Gastrocnemius medialis (tissue), 4 donors: ENCODE measurements at regions not wholly inside any gene's neighbourhood (a gene's known extent, or its start where the extent isn't known, plus 50 kb on each side); places are given as distances from the start of the nearest gene placed in this dataset.
"Not testable (repeated sequence)": the region's sequence is repeated elsewhere in the genome, so short reads cannot be mapped to it uniquely, and the experiment has no call there.

Source experiments
- ATAC-seq, 2 donors: fragments of 150-250 bp; one replicate each; pipeline ENCODE4 v1.9.1; 2016
- DNase-seq, 2 donors: peaks; one replicate each; pipeline ENCODE4 v3.0.0-alpha.2; 2019
- H3K27ac ChIP-seq, 4 donors: fragments of 200-600 bp; sonication (generic); 1 replicate in 1 of 4; 2 replicates in 3 of 4; pipeline ENCODE4 v1.5.1; 2016 to 2018; ENCODE audit warnings: mild to moderate bottlenecking in 2 of 4, moderate library complexity in 1 of 4
- H3K27me3 ChIP-seq, 3 donors: fragments of 200-600 bp; sonication (generic) in 2 of 3; 1 replicate in 1 of 3; 2 replicates in 2 of 3; pipeline versions ENCODE4 v1.5.1 to v1.6.0; 2016 to 2019; ENCODE audit warnings: mild to moderate bottlenecking in 1 of 3, moderate library complexity in 1 of 3
- H3K36me3 ChIP-seq, 2 donors: fragments of 200-600 bp; sonication (generic) in 1 of 2; one replicate each; pipeline ENCODE4 v1.5.1; 2017 to 2018
- H3K4me1 ChIP-seq, 2 donors: fragments of 200-600 bp; sonication (generic) in 1 of 2; one replicate each; pipeline ENCODE4 v1.5.1; 2016 to 2017; ENCODE audit warnings: mild to moderate bottlenecking in 2 of 2
- H3K4me3 ChIP-seq, 4 donors: fragments of 200-600 bp; sonication (generic) in 3 of 4; 1 replicate in 1 of 4; 2 replicates in 3 of 4; pipeline ENCODE4 v1.5.1; 2016 to 2019; ENCODE audit warnings: mild to moderate bottlenecking in 2 of 4
- H3K9me3 ChIP-seq, 3 donors: fragments of 200-600 bp; sonication (generic) in 2 of 3; 1 replicate in 1 of 3; 2 replicates in 2 of 3; pipeline ENCODE4 v1.5.1; 2016 to 2019
- POLR2A ChIP-seq, 2 donors: fragments of 450-650 bp; IDR thresholded peaks; one replicate each; pipeline ENCODE4 v1.6.1; 2017; ENCODE audit warnings: antibody characterized with exemption in 2 of 2, mild to moderate bottlenecking in 2 of 2, moderate library complexity in 2 of 2
- in situ Hi-C, 4 donors: fragments of 200-750 bp; cut with MboI; loops; one replicate each; pipeline versions ENCODE4 v1.15.0 to v1.8.0; 2017; ENCODE audit warnings: low sequenced_read_pairs in 4 of 4
- intact Hi-C: fragments of 100-400 bp; cut with DNase I; formaldehyde crosslinking; loops from one replicate; pipeline ENCODE4 v1.15.1; 2023; ENCODE audit warnings: low total_unique reads
- TF ChIP-seq, protein P1 (sequence below), 5 experiments: fragments of 450-650 bp in 3 of 5; fragments of 200-600 bp in 2 of 5; sonication (generic) in 2 of 5; IDR thresholded peaks in 4 of 5; conservative IDR thresholded peaks in 1 of 5; 1 replicate in 4 of 5; 2 replicates in 1 of 5; pipeline ENCODE4 v1.5.1; 2016 to 2019; ENCODE audit warnings: antibody characterized with exemption in 5 of 5, mild to moderate bottlenecking in 3 of 5, moderate library complexity in 3 of 5

GRCh38 chr2:186940463-186940862, 91.5 kb upstream of the ZSWIM2 start:
- TF ChIP-seq, protein P1, sequence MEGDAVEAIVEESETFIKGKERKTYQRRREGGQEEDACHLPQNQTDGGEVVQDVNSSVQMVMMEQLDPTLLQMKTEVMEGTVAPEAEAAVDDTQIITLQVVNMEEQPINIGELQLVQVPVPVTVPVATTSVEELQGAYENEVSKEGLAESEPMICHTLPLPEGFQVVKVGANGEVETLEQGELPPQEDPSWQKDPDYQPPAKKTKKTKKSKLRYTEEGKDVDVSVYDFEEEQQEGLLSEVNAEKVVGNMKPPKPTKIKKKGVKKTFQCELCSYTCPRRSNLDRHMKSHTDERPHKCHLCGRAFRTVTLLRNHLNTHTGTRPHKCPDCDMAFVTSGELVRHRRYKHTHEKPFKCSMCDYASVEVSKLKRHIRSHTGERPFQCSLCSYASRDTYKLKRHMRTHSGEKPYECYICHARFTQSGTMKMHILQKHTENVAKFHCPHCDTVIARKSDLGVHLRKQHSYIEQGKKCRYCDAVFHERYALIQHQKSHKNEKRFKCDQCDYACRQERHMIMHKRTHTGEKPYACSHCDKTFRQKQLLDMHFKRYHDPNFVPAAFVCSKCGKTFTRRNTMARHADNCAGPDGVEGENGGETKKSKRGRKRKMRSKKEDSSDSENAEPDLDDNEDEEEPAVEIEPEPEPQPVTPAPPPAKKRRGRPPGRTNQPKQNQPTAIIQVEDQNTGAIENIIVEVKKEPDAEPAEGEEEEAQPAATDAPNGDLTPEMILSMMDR (IDR thresholded peaks at IDR 0.05 in 4 of 5, conservative IDR thresholded peaks at IDR 0.05 in 1 of 5), result no peak
- TF ChIP-seq POLR2A (IDR thresholded peaks at IDR 0.05), result no peak

DNA sequence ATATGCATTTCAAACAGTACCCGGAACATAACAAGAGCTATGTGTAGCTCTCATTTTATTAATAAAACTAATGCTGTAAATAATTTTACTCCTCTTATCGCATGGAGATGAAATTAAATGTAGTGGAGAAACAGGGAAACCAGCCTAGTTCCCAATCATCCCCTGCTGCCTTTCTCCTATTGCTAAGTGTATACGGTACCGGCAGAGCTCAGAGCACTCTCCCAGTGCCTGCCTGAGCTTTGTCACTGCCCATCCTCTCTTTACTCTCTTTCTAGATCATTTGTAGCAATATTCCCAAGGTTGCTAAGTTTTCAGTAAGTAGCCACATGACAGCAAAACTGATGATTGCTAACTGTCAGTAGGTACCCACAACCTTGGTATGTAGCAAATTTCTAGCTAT, 85.5 kb upstream of the ZSWIM2 start:
- Histone ChIP-seq H3K36me3 (no peaks in the 10 kb centered on the region), H3K4me3 (no peak overlapping the region), H3K27me3 (no peaks in the 10 kb centered on the region), H3K27ac (no peak overlapping the region), H3K4me1 (no peaks in the 10 kb centered on the region), H3K9me3 (no peaks in the 10 kb centered on the region)
- ATAC-seq (no peak), DNase-seq (no peak)
- in situ Hi-C loops, result no loop called here
- intact Hi-C loops, result no loop called here
- TF ChIP-seq POLR2A (IDR thresholded peaks at IDR 0.05), result no peak

More at GRCh38 chr2:186940463-186940862, 91.5 kb upstream of the ZSWIM2 start:
- no peaks in the 10 kb centered on the region for H3K4me1 ChIP-seq
- intact Hi-C loops, result no loop called here
- H3K27ac ChIP-seq, result no peak overlapping the region
- in situ Hi-C loops, result no loop called here
- DNase-seq (no peak), ATAC-seq (no peak)
- H3K27me3 ChIP-seq, result no peaks in the 10 kb centered on the region
- no peaks in the 10 kb centered on the region for H3K36me3 ChIP-seq
- no peaks in the 10 kb centered on the region for H3K9me3 ChIP-seq
- H3K4me3 ChIP-seq, result no peak overlapping the region

GRCh38 chr2:186927867-186928191, 78.9 kb upstream of the ZSWIM2 start:
- in situ Hi-C loops, result no loop called here
- no peak overlapping the region for H3K4me3 ChIP-seq
- TF ChIP-seq, protein P1 (IDR thresholded peaks at IDR 0.05 in 4 of 5, conservative IDR thresholded peaks at IDR 0.05 in 1 of 5), result no peak
- TF ChIP-seq POLR2A (IDR thresholded peaks at IDR 0.05), result no peak
- no peaks in the 10 kb centered on the region for H3K4me1 ChIP-seq
- no peak for ATAC-seq
- no peaks in the 10 kb centered on the region for H3K27me3 ChIP-seq
- H3K36me3 ChIP-seq, result no peaks in the 10 kb centered on the region
- H3K27ac ChIP-seq, result no peak overlapping the region
- intact Hi-C loops, result no loop called here
- DNase-seq, result no peak
- no peaks in the 10 kb centered on the region for H3K9me3 ChIP-seq

DNA sequence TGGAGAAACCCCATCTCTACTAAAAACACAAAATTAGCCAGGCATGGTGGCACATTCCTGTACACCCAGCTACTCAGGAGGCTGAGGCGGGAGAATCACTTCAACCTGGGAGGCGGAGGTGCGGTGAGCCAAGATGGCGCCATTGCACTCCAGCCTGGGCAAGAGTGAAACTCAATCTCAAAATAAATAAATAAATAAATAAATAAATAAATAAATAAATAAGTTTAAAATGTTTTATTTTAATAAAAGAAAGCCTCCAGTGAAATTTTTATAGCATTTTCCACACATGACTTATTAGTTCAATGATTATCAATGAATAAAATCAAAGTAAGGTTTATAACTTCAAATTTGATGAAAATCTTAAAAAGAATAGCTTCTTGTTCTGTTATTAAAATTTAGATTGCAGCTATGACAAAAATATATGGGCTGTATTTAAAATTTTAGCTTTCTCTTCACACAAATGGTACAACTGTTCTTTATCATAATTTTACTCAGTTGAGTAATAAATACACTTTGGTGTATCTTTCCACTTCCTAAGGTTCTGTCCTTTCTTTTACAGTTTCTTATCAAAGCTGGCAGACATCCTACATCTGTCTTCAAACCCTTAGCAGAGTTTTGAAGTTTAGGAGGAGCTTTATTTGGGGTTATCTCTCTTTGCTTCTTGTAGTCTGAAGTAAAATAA, 78.4 kb upstream of the ZSWIM2 start:
- ATAC-seq (no peak), DNase-seq (no peak)
- Histone ChIP-seq H3K4me3 (no peak overlapping the region), H3K9me3 (no peaks in the 10 kb centered on the region), H3K36me3 (no peaks in the 10 kb centered on the region), H3K4me1 (no peaks in the 10 kb centered on the region), H3K27ac (no peak overlapping the region), H3K27me3 (no peaks in the 10 kb centered on the region)
- in situ Hi-C loops, result no loop called here
- intact Hi-C loops, result no loop called here
- no peak for TF ChIP-seq POLR2A (IDR thresholded peaks at IDR 0.05)
- TF ChIP-seq, protein P1 (IDR thresholded peaks at IDR 0.05 in 4 of 5, conservative IDR thresholded peaks at IDR 0.05 in 1 of 5), result no peak

- no peak overlapping the region for H3K27ac ChIP-seq
- no peak overlapping the region for H3K4me3 ChIP-seq
- H3K9me3 ChIP-seq, result no peaks in the 10 kb centered on the region
- DNase-seq (no peak), ATAC-seq (no peak)
- intact Hi-C loops (no loop called here), in situ Hi-C loops (no loop called here)
- no peaks in the 10 kb centered on the region for H3K36me3 ChIP-seq
- H3K27me3 ChIP-seq, result no peaks in the 10 kb centered on the region
- no peaks in the 10 kb centered on the region for H3K4me1 ChIP-seq
- TF ChIP-seq, protein P1 (IDR thresholded peaks at IDR 0.05 in 4 of 5, conservative IDR thresholded peaks at IDR 0.05 in 1 of 5), result no peak
- no peak for TF ChIP-seq POLR2A (IDR thresholded peaks at IDR 0.05)
These were observed 76.5 kb upstream of the ZSWIM2 start for GRCh38 chr2:186925514-186925913.

GRCh38 chr2:186922316-186922715, 73.3 kb upstream of the ZSWIM2 start:
- H3K36me3 ChIP-seq, H3K4me3 ChIP-seq, intact Hi-C loops, ATAC-seq, DNase-seq, H3K27ac ChIP-seq, in situ Hi-C loops, H3K27me3 ChIP-seq, H3K4me1 ChIP-seq, H3K9me3 ChIP-seq: not testable (repeated sequence)
